Stimulated activated CD8-positive, alpha-beta memory T cell treated with anti-CD3 and anti-CD28 coated beads, Interleukin-15, amount 100 ng/mL, for 24 hours (primary cell): ENCODE measurements at regions not wholly inside any gene's neighbourhood (a gene's known extent, or its start where the extent isn't known, plus 50 kb on each side); places are given as distances from the start of the nearest gene placed in this dataset.

Experiments
- DNase-seq: peaks from one replicate; pipeline ENCODE4 v3.0.0-alpha.2; 2020; ENCODE audit warnings: low read depth

GRCh38 chr14:98234208-98234607, 1037.8 kb downstream of the BCL11B start:
- no peak for DNase-seq

GRCh38 chr14:98236314-98236713, 1035.7 kb downstream of the BCL11B start:
- DNase-seq: no peak

DNA sequence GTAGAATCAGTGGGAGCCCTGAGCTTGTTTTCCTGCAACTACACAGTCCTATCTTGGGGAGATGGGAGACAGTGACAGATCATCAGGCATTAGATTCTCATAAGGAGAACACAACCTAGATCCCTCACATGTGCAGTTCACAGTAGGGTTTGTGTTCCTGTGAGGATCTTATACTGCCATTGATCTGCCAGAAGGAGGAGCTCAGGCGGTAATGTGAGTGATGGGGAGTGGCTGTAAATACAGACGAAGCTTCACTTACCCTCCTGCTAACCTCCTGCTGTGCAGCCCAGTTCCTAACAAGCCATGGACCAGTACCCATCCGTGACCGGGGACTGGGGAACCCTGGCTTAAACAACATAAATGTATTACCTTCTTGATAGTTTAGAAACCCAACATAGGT, 1034.1 kb downstream of the BCL11B start:
- DNase-seq: no peak

GRCh38 chr14:98240376-98240775, 1031.6 kb downstream of the BCL11B start:
- no peak for DNase-seq

DNA sequence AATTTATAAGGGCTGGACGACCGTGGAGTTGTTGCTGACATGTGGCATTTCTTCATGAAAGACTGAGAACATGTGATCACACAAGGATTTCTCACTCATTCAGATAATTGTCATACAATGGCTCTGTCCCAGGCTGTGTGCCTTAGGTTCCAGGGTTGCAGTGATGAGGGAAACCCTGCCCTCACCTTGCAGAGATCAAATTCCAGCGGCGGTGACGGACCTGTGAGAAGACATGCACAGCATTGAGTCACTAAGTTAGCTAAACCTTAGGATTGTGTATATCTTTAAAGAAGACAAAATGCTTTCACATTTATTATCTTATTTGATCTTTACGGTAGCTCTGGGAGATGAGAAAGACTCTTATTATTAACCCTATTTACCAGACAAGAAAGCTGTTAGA, 1029.1 kb downstream of the BCL11B start:
- no peak for DNase-seq

GRCh38 chr14:98243332-98243731, 1028.7 kb downstream of the BCL11B start:
- no peak for DNase-seq

- DNase-seq: no peak
Observed at GRCh38 chr14:98244162-98244948, 1027.6 kb downstream of the BCL11B start.

GRCh38 chr14:98244966-98245569, 1026.9 kb downstream of the BCL11B start:
- DNase-seq: no peak

DNA sequence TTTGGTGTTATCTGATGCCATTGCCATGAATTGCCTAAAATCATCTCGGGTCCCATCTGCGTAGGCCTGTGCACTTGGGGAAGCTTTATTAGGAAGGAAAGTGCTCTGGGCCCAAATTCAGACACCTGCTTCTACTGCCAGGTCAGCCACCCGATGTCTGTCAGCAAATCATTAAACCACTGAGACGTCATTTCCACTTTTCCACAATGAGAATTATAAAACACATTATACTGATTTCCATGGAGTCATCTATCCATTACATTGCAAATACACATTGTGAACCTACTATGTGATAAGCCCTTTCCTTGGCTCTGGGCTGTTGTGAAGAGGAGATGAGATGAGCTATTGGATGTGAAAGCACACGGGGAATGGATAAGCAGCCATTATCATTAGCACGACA, 1022.9 kb downstream of the BCL11B start:
- no peak for DNase-seq

- no peak for DNase-seq
Observed at GRCh38 chr14:98249476-98249875, 1022.5 kb downstream of the BCL11B start.

- DNase-seq: no peak
Observed at GRCh38 chr14:98252820-98253219, 1019.2 kb downstream of the BCL11B start.

GRCh38 chr14:98259881-98260280, 1012.1 kb downstream of the BCL11B start:
- DNase-seq: no peak

DNA sequence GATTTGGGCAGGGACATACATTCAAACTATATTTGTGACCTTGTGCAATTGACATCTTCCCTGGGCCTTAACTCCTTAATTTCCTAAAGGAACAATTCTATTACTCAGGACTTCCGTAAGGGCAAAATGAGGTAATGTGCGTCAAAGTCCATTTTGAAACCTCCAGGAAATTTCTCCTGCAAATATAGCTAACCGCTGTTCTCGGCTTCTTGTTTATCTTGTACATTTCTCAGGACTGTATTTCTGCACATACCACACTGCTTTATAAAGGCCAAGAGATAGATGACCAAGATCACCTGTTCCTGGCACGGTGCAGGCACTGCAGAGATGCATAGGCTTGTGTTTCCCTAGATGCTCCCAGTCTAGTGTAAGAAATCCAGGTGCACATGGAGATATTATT, 1009.4 kb downstream of the BCL11B start:
- DNase-seq: no peak

DNA sequence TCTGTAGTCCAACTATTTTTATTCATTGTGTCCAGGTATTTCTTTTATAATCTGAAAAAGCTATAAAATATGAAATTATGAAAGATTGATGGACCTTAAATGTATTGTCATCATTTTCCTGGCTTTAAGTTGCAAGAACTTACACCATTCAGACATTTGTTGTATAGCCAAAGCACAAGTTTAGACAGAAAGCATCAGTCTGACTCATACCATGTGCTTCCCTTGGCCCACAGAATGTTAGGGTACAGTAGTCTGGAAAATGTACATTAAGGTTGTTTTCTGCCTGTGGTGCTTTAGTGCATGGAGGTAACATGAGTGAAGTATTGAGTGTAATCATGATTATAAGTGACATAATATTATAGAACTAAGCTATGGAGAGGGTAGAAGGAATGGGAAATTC, 1002.5 kb downstream of the BCL11B start:
- no peak for DNase-seq

- no peak for DNase-seq
Observed at GRCh38 chr14:98270201-98270600, 1001.8 kb downstream of the BCL11B start.

DNA sequence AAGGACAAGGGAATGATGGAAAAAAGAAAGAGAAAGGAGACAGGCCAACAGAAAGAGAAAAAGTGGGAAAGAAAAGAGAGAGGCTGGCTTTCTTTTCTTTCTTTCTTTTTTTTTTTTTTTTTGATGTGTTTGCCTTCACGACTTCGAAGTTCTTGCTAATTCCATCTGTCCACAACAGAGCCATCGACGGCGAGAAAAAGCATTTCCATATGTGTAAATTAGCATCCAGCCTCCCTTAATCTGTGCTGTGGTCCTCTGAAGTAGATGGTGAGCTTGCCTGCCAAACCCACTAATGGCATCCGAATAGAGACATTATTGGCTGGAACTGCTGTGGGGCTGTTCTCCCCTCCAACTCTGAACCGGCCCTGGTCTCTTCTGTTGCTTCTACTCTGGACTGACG, 997.4 kb downstream of the BCL11B start:
- no peak for DNase-seq

- DNase-seq: no peak
Observed at GRCh38 chr14:98278800-98279199, 993.2 kb downstream of the BCL11B start.

DNA sequence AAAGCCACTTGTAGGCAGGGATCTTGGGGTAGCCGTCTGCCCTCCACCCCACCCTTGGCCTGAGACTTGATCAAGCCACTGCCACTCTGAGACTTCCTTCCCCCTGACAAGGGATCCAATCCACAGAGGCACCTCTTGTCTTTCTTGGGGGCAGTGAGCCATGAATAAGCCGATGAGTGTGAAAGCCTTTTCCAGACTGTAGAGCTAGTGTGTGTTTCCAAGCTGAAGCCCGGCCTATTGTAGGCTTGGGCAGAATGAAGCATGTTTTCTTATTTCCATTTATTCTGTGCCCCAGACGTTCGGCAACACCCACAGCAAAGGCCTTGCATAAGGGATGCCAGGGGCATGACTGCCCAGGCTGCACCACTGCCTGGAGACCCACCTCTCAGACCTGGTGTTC, 991.6 kb downstream of the BCL11B start:
- no peak for DNase-seq

GRCh38 chr14:98288825-98289224, 983.2 kb downstream of the BCL11B start:
- no peak for DNase-seq

DNA sequence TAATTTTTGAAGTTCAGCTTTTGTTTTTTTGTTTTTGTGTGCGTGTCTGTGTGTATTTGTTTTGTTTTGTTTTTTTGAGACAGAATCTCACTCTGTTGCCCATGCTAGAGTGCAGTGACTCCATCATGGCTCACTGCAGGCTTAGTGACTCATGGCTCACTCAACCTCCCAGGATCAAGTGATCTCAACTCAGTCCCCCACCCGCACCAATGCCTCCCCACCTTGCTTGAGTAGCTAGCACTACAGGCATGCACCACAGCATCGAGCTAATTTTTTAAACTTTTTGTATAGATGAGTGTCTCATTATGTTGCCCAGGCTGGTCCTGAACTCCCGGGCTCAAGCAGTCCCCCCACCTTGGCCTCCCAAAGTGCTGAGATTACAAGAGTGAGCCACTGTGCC, 981.4 kb downstream of the BCL11B start:
- no peak for DNase-seq

DNA sequence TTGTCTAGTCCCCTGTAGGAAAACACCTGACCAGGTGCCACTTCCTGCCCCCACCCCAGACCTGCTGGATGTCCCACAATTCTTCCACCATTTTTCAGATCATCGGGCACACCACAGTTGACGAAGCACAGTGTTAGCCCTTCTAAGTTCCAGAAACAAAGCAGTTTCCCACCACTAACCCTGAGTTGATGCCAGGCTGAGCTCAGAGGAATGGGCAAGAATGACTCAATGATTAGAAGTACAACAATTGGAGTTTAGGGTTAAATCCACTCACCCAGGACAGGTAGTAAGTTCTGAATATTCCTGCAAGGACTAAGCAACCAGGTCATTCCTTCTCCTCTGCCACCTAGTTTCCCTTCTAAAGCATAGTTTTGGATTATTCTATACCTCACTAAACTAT, 979.8 kb downstream of the BCL11B start:
- no peak for DNase-seq

DNA sequence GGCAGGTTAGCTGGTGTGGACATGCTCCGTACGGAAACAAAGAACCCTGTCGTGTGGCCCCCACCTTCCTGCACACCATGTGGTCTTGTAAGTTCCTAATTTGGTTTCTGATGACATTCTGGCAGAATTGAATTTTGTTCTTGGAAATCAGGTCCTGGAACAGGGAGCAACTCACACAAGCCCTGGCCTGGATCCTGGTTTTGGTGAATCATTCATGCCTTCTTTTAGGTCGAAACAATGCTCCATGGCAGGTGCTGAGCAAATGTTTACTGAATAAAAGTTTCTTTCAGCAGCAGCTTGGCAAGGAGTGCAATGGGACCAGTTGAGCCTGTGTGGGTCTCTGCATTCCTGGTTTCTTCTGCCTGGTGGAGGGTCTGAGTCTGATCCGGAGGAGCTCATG, 978.4 kb downstream of the BCL11B start:
- no peak for DNase-seq

- DNase-seq: no peak
Observed at GRCh38 chr14:98296895-98297294, 975.1 kb downstream of the BCL11B start.

- DNase-seq: no peak
Observed at GRCh38 chr14:98297567-98297966, 974.4 kb downstream of the BCL11B start.
